Kasumi-1 (cell line): ENCODE measurements at regions not wholly inside any gene's neighbourhood (a gene's known extent, or its start where the extent isn't known, plus 50 kb on each side); places are given as distances from the start of the nearest gene placed in this dataset.

Source experiments
- DNase-seq, 2 experiments: peaks; one replicate each; lab custom pipeline; 2025; lab: John Stamatoyannopoulos, UW

DNA sequence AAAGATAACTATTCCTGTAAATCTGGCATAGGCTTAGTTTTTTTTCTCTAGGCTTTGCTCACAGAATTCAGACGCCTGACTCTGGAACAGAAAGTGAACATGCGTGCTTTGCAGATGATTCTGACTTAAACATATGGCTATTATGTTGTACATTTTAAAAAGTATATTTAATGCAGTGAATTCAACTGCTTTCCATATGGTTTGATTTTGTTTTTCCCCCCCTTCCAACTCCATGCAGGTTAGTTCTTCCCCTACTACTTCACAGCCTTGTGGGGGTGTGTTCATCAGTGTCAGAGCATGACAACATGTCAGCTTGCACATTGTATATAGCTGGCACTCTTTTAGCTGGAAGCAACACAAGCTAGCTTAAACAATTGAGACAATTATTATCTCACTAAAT is 226.8 kb downstream of the TMEM167A start:
- no peak for DNase-seq

DNA sequence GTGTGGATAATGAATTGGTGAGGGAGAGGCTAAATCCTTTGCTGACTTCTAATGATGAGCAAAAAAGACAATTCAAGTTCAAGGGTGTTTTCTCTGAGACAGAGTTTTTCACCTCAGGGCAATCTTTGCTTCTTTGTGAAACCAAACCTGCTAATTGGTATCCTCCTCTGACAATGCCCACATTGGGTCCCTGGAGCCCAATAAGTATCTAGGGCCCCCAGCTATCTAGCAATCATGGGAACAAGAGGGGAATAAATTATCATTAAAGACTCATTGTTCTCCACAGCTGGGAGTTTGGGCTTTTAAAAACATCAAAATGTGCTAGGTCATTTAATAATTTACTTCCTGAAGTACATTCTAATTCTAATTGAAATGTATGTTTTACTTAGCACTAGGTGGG is 227.3 kb downstream of the TMEM167A start:
- no peak for DNase-seq

DNA sequence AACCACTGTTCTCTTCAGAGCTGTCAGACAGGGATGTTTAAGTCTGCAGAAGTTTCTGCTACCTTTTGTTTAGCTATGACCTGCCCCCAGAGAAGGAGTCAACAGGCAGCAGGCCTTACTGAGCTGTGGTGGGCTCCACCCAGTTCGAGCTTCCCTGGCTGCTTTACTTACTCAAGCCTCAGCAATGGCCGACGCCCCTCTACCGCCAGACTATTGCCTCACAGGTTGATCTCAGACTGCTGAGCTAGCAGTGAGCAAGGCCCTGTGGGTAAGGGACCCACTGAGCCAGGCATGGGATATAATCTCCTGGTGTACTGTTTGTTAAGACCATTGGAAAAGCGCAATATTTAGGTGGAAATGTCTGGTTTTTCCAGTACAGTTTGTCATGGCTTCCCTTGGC is 229.6 kb downstream of the TMEM167A start:
- DNase-seq: no peak

DNA sequence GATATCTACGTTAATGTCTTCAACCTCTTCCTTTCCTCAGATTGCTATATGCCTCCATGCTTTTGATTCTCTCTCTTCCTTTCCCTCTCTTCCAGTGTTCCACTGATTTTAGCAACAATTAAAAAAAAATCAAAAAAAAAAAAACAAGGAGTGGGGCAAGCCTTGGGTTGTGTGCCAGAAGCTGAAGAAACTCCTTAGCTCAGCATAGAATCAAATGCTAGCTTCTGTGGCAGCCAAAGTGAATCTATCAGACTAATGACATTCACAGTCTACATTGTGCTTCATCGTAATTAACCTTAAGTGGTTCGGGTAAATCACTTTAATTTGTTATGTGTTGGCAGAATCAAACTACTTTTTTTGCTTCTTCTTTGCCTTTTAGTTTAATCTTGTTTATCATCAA is 237.3 kb downstream of the TMEM167A start:
- DNase-seq: no peak

DNA sequence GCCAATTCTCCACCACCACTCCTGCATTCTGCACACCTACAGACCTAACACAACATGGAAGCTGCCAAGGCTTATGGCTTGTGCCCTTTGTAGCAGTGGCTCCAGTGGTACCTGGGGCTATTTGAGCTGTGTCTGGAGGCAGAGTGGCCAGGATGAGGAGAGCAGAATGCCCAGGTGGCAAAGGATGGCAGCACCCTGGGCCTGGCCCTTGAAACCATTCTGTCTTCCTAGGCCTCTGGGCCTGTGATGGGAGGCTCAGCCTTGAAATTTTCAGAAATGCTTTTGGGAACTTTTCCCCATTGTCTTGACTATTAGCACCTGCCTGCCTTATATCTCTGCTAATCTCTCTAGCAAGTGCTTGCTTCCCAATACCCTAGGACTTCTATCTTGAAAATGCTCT is 241.7 kb downstream of the TMEM167A start:
- no peak for DNase-seq

DNA sequence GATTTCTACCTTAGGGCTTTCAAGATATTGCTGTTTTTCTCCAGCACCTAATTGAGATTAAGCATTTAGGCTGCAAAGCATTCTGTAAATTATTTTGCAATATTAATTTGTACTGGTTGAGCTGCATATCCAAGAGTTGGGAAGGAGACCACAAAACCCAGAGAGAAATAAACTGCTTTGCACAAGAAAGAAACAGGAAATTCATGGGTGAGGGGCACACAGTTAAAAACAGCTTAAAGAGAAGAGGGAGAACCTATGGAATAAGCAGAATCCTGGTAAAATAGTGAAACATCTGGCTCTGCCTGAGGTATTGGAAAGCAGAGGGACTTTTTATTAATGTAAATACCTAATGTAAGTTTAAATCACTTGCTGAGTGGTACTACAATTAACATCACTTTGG is 243.0 kb downstream of the TMEM167A start:
- DNase-seq: no peak

DNA sequence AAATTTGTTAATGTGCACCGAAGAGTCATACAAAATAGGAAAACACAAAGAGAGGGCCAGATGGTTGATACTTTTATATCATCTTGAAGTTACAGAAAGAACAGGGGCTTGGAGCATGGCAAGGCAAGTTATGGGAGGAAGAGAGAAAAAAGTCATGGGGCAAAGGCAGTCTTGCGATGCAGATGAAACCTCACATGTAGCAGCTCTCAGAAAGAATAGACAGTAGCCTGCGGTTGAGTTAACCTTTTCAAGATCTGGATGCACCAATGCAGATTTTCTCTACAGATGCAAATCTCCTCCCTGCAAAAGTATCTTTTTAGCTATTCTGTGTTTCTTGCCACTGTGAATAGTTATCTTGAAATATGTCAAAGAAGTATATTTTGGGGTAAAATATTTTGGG is 243.9 kb downstream of the TMEM167A start:
- no peak for DNase-seq

DNA sequence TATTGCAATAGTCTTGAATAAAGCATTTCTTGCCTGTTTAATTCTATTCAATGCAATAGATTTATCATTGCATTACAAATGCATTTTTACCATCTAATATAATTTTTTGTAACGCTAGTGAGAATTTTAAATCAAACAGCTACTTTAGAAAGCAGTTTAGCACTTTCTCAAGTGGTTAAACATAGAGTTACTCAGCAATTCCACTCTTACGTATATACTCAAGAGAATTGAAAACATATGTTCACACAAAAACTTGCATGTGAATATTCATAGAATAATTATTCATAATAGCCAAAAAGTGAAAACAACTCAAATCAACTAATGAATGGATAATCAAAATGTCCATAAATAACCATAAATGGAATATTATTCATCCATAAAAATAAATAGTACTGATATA is 244.7 kb downstream of the TMEM167A start:
- no peak for DNase-seq

DNA sequence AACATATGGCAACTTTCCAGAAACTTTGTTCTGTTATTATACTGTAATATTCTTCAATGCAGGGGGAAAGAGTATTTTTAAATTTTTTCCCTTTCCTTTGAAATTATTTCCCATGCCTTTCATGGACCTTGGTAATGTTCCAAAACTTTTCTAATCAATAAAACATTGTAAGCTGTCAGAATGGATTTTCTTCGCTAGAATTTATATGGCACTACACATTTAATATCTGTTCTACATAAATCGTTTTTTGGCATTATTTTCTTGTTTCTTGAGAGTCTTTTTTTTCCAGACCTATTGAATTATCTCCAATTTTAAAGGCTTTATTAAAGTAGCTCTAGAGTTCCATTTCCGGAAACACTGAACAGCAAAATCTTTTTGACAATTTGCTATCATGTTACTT is 249.0 kb downstream of the TMEM167A start:
- DNase-seq: no peak

DNA sequence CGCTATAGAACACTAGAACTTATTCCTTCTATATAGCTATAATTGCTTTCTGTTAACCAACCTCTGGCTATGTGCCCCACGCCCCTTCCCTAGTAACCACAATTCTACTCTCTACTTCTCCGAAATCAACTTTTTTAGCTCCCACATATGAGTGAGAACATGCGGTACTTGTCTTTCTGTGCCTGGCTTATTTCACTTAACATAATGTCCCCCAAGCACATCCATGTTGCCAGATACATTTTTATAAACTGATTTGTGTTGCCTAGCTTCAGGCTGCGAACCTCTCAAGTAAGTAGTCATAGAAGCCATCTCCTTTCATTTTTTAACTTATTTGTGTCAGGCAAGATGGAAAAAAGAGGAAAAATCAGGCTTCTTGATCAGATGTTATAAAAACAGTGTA is 249.5 kb downstream of the TMEM167A start:
- no peak for DNase-seq

DNA sequence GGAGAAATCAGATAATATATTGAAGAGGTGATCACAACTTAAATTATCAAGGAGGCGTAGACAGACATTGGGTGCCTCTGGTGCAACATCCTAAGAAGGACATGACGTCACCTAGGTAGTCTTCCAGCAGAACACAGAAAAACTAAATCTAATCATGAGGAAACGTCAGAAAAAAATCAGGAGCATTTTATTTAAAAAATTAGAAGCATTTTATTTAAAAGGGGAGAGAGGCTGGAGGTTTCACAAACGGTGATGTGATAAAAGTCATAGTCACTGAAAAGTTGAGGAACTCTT is 254.6 kb downstream of the TMEM167A start:
- DNase-seq: no peak

DNA sequence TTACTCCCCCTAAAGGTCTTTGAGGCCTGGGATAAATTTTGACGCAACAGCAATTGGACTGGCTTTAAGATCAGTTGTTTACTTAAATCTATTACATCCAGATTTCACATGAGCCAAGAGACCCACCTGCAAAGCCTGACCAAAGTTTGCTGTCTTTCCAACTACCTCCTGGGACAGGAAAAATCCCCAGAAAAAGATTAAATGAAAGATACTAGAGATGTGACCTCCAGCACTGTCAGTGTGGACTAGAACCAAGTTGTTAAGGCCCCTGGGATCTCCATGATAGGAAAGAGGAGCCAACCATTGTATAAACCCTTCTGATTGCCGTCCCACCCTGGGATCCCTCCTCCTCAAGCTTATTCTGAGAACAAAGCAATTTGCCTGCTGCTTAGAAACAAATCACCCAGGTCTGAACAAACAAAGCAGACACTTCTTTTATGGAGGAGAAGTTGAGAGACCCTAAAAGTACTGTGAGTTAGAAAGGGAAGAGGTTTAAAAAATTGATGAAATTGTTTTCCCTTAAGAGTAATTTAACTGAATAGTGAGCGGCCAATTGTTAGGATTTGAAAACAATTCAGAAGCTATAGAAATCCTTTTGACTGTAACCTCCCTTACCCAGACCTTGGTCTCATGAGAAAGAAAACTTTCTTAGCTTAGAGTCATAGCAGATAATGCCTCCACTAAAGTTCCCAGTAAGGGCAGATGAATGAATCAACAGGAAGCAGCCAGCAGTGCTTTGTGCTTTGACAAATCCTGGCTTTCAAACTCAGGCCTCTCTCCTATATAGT is 255.2 kb downstream of the TMEM167A start:
- DNase-seq: no peak

DNA sequence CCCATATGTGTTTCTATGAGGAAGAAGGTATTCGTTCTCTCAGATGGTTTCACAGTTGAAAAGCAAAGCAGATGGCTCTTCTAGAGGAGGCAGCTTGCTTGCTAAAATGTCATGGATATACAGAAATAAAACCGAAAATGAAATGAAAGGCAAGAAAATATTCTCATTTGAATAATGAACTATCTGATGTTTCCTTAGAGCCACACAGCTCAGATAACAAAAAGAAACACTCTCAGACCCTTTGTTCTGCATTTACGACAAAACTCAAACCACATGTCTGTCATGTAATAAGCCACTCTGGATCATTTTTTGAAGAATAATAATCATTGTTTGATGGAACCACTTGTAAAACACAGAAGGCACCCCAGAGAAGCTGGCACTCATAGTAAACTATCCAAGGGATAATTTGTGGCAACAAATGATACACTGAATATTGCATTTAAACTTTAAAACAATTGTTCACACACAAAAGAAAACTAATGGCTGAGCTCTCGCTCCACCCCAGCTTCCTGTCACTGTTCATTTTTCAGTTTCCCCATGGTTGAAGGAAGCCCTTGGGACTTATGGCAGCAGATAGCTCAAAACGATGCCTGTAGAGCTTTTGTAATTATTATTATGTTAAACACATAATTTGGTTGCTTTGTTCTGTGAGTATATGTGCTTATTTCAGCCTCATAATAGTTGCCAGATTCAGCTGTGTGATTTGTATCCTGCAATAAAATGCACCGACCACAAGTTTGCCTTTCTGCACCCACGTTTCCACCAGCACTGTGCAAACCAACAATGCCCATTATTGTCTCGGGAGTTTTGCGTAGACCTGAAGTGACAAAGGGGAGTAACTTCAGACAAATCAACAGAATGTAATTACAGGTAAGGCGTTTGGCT is 256.0 kb downstream of the TMEM167A start:
- no peak for DNase-seq

DNA sequence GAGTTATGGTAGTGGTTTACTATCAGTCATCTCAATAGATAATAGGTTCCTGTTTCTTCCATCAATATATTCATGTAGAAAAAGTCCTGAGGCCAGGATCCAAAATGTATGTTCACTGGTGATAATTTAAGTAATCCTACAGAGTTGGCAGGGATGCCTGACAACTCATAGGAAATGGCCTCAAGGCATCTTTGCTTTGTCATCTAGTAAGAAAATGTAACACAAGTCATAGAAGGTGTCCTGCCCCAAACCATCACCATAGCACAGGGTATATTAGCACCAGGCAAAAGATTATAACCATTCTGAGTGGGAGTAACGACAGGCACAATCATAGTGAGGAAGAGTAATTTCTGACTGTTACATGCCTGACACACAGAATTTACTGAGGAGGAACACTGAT is 257.0 kb downstream of the TMEM167A start:
- no peak for DNase-seq

DNA sequence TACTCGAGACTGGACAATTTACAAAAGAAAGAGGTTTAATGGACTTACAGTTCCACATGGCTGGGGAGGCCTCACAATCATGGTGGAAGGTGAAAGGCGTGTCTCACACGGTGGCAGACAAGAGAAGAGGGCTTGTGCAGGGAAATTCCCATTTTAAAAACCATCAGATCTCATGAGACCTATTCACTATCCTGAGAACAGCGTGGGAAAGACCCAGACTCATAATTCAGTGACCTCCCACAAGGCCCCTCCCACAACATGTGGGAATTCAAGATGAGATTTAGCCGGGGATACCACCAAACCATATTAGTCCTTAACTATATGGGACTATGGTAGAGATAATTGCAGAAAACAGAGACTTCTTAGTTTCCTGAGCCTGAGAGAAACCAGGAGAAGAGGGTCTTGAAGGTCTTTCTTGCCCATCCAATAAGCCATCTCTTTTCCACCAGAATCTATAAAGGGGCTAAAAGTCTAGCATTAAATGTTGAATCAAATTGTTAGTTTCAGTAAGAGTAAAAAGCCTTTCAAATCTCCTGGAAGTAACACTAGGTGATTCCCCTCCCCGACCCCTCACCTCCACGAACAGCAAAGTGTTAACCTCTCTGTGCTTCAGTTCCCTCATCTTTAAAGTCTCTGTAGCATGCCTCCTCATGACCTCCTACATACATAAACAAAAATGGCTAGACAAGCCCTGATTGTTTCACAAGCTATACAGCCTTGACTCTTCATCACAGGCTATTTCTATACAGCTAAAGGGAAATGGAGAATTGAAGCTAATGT is 259.1 kb downstream of the TMEM167A start:
- DNase-seq: no peak

DNA sequence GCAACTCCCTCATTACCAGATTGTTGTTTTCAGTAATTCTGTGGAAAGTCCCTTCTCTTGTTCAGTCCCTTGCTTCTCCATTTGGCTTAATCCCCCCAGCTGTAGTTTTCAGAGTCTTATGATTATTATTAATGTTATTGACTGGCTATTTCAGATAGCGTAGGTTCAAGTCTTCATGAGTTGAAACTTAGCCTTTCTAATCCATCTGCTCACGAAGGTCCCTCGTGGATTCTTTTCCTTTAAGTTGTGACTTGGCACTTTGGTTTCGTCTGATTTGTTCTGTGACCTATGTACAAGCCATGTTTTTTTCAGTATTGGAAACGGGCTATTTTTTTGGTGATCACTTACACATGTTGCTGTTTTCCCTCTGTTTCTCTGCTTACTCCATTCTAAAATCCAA is 260.3 kb downstream of the TMEM167A start:
- no peak for DNase-seq

DNA sequence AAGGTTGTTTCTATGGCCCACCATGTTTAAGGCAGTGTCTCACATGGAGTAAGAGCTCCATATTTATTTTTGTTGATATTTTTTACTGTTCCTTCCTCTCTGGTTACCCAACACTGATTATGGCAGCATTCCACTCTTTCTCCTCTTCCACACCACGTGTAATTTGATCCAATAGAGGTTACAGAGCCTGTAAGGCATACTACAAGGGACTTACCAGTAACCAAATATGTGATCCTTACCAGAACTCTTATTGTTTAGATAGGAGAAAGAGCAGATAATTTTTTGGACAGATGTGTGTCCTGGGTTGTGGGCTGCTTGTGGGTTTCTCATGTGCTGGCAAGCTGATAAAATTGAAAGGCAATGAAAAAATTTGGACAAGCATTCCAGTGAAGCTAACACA is 261.3 kb downstream of the TMEM167A start:
- DNase-seq: no peak

DNA sequence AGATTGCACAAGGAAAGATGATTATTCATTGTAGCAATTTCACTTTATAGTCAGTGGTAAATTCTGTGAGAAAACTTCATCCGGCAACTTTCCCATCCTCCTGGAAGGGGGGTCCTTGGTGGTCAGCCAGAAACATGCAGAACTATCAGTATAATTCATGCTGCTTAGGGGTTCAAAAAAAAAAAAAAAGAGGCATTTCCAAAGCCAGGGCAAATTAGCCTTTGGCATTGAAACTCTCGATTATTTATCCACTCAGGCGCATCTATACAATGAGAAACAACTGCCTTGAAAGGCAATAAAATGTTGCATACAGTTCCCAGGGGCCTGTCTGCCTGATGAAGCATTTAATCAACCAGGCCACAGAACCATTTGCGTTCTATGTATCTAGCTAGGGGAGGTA is 263.3 kb downstream of the TMEM167A start:
- no peak for DNase-seq

DNA sequence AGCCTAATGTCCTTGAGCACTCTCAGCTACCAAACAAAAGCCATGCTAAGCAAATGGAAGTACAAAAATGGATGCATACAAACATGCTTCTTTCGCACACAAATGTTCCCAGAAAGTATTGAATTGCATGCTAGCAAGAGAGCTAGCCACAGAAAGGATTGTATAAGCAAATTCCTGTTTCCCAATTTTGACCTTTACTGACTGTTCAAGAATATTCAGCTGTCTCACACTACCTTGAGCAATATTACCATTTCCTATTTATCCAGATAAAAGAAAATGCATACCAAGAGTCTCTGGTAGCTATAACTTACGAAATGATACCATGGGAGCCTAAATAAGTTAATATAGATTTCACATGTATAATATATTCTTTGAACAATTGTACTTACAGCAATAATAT is 264.6 kb downstream of the TMEM167A start:
- DNase-seq: peak in 1 of 2 experiments; percentile 2

DNA sequence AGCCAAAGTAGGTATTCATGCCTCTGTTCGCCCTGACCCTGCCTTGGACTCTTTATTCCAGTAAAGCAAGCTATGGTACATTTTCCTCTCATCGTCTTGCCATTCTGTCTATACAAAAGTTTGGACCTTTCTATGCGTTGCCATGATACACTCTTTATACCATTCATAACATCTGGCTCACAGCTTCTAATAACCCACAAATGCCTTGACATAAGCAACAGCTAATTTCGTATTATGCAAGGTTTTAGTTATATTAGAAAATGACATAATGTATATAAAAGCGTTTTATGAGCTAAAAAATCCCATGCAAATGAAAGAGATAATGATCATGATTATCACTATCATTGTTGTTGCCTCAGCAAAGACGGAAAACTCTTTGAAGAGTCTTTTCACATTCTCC is 265.7 kb downstream of the TMEM167A start:
- no peak for DNase-seq

DNA sequence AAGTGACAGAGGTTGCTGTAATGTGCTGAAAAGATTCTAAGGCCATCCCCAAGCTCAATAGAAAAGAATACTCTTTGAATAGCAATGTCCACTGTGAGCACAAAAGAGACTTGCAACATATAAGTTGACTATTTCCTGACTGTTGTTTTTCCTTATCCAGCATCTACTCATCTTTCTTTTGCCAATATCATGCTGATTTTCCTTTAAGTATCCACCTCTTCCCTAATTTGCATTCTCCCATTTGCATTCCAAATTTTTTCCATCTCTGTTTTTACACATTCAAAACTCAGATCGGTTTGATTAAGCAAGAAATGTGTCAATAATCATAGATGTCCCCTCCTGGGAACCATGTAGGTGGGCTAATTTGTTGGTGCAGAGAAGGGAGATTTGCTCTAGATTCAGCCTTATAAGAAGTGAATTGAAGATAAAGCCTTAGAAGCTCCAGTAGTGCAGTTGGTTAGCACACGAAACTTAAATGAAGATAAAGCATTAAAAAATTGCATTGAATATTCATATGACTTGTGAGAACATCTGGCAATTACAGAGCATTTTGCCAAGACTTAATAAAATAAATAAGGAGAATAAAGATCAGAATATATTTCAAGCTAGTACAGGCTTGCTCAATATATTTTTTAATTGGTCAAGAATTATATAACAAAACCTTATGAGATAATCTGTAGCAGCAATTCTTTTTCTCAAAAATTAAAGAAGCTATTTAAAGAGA is 267.6 kb downstream of the TMEM167A start:
- DNase-seq: no peak

DNA sequence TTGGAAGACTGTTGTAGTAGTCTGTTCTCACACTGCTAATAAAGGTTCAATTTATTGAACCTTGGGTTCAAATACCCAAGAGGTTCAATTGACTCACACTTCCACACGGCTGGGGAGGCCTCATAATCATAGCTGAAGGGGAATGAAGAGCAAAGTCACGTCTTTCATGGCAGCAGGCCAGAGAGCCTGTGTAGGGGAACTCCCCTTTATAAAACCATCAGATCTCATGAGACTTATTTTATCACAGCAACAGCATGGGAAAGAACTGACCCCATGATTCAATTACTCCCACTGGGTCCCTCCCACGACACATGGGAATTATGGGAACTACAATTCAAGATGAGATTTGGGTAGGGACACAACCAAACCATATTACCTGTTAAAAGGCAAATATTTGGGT is 268.2 kb downstream of the TMEM167A start:
- DNase-seq: no peak
